GM18861 (cell line): ENCODE measurements at regions not wholly inside any gene's neighbourhood (a gene's known extent, or its start where the extent isn't known, plus 50 kb on each side); places are given as distances from the start of the nearest gene placed in this dataset.
"Not testable (repeated sequence)": the region's sequence is repeated elsewhere in the genome, so short reads cannot be mapped to it uniquely, and the experiment has no call there.

Experiments
- ATAC-seq: cut with Tn5 transposase; IDR thresholded peaks from one replicate; pipeline ENCODE4 v1.9.1; 2021; ENCODE audit not compliant: unreplicated experiment

- no peak for ATAC-seq
Measured at GRCh38 chr1:229161740-229162139, 109.2 kb upstream of the RAB4A start.

GRCh38 chr1:229162825-229163515, 107.9 kb upstream of the RAB4A start:
- ATAC-seq = no peak

- no peak for ATAC-seq
Measured at GRCh38 chr1:229164348-229164747, 106.6 kb upstream of the RAB4A start.

- no peak for ATAC-seq
Measured at GRCh38 chr1:229164836-229165735, 105.8 kb upstream of the RAB4A start.

- no peak for ATAC-seq
Measured at GRCh38 chr1:229167318-229167717, 103.6 kb upstream of the RAB4A start.

- ATAC-seq = no peak
Measured at GRCh38 chr1:229169399-229169798, 101.5 kb upstream of the RAB4A start.

GRCh38 chr1:229170274-229170673, 100.6 kb upstream of the RAB4A start:
- no peak for ATAC-seq

GRCh38 chr1:229170778-229171505, 100.0 kb upstream of the RAB4A start:
- ATAC-seq = no peak

- ATAC-seq = no peak
Measured at GRCh38 chr1:229171934-229172333, 99.0 kb upstream of the RAB4A start.

- not testable (repeated sequence) for ATAC-seq
Measured at GRCh38 chr1:229173491-229174476, 97.1 kb upstream of the RAB4A start.

GRCh38 chr1:229175297-229175696, 95.6 kb upstream of the RAB4A start:
- not testable (repeated sequence) for ATAC-seq

GRCh38 chr1:229176457-229176856, 94.5 kb upstream of the RAB4A start:
- ATAC-seq = not testable (repeated sequence)

GRCh38 chr1:229180161-229180560, 90.8 kb upstream of the RAB4A start:
- ATAC-seq = no peak

- ATAC-seq = no peak
Measured at GRCh38 chr1:229181419-229181818, 89.5 kb upstream of the RAB4A start.

GRCh38 chr1:229183588-229183987, 87.3 kb upstream of the RAB4A start:
- no peak for ATAC-seq

- ATAC-seq = no peak
Measured at GRCh38 chr1:229184066-229184465, 86.8 kb upstream of the RAB4A start.

GRCh38 chr1:229185963-229186362, 84.9 kb upstream of the RAB4A start:
- ATAC-seq = no peak

GRCh38 chr1:229186373-229187056, 84.4 kb upstream of the RAB4A start:
- ATAC-seq = peak; percentile 84

- ATAC-seq = no peak
Measured at GRCh38 chr1:229190057-229190575, 80.8 kb upstream of the RAB4A start.
